Osteoblast (primary cell): ENCODE measurements at regions not wholly inside any gene's neighbourhood (a gene's known extent, or its start where the extent isn't known, plus 50 kb on each side); places are given as distances from the start of the nearest gene placed in this dataset.

Source experiments
- DNase-seq: peaks from one replicate; pipeline ENCODE4 v3.0.0; 2011; ENCODE audit warnings: low spot score, mixed read lengths; ENCODE audit not compliant: insufficient read length; ENCODE audit errors: missing footprints
- H2AFZ ChIP-seq: 2 replicates; pipeline ENCODE4 v1.6.0; 2011; ENCODE audit warnings: mild to moderate bottlenecking, low read length
- H3K27ac ChIP-seq: 2 replicates; pipeline ENCODE4 v1.5.1; 2011; ENCODE audit warnings: mild to moderate bottlenecking, low read depth, low read length, moderate library complexity
- H3K27me3 ChIP-seq: 2 replicates; pipeline ENCODE4 v1.6.0; 2012; ENCODE audit warnings: mild to moderate bottlenecking, control low read depth, inconsistent platforms, low read length, moderate library complexity; ENCODE audit not compliant: insufficient read depth
- H3K36me3 ChIP-seq: 2 replicates; pipeline ENCODE4 v1.5.1; 2011; ENCODE audit warnings: mild to moderate bottlenecking, low read length, control low read depth, moderate library complexity; ENCODE audit not compliant: insufficient read depth
- H3K4me1 ChIP-seq: 2 replicates; pipeline ENCODE4 v1.5.1; 2011; ENCODE audit warnings: mild to moderate bottlenecking, low read length, control low read depth, moderate library complexity; ENCODE audit not compliant: insufficient read depth
- H3K4me2 ChIP-seq: 2 replicates; pipeline ENCODE4 v1.6.0; 2011; ENCODE audit warnings: mild to moderate bottlenecking, low read length; ENCODE audit not compliant: insufficient read depth
- H3K4me3 ChIP-seq: fragments of 200-600 bp; sonication (generic); 3 replicates; pipeline ENCODE4 v1.5.1; 2012; ENCODE audit warnings: mild to moderate bottlenecking, low read length, inconsistent platforms; ENCODE audit not compliant: insufficient read depth
- H3K79me2 ChIP-seq: 2 replicates; pipeline ENCODE4 v1.6.0; 2012; ENCODE audit warnings: mild to moderate bottlenecking, low read length, control low read depth, inconsistent platforms; ENCODE audit not compliant: insufficient read depth
- H3K9me3 ChIP-seq: 2 replicates; pipeline ENCODE4 v1.5.1; 2011; ENCODE audit warnings: low read depth, low read length, control low read depth
- H4K20me1 ChIP-seq: 2 replicates; pipeline ENCODE4 v1.6.0; 2012; ENCODE audit warnings: mild to moderate bottlenecking, low read length, control low read depth; ENCODE audit not compliant: insufficient read depth
- TF ChIP-seq, protein P1 (sequence below): IDR thresholded peaks from 2 replicates; pipeline ENCODE4 v1.5.1; 2011; ENCODE audit warnings: mild to moderate bottlenecking, low read depth, low read length, moderate library complexity; ENCODE audit errors: extremely low read depth

DNA sequence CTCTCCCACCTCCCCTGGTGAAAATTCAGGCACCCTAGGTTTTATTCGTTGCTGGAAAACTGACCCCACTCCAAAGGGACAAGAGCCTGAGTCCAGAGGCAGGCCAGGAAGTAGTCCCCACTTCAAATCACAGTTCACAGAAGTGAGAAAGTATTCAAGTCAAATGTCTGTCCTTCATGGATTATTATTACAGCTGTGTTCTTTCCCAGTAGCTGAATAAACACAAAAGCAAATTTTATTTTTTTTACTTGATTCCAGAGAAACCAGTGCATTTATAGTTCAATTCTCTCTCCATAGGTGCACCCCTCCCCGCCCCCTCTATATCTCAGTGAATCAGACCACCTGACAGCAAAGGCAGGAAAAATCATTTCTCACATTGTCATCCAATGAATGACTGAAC lies 113.8 kb upstream of the COL1A2 start:
- no peak overlapping the region for H2AFZ ChIP-seq

DNA sequence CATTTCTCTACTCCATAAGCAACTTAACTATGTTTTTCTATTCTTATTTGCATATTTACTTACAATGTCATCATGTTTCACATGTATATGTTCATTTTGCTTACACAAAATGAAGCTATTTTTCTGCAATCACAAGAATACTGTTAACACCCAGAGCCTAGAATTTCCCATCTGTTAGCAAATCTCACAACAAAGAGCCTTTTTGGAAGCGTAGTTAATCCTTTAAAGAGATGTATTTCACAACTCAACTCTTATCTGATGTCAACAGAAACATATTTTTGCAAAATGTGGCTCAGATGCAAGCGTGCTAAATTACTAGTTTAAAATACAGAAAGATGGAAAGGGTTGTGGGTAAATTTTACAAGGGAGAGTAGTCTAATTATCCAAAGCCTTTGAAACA lies 110.6 kb upstream of the COL1A2 start:
- no peak overlapping the region for H3K4me2 ChIP-seq
- H3K79me2 ChIP-seq: no peaks in the 10 kb centered on the region
- no peak for DNase-seq
- TF ChIP-seq, protein P1, sequence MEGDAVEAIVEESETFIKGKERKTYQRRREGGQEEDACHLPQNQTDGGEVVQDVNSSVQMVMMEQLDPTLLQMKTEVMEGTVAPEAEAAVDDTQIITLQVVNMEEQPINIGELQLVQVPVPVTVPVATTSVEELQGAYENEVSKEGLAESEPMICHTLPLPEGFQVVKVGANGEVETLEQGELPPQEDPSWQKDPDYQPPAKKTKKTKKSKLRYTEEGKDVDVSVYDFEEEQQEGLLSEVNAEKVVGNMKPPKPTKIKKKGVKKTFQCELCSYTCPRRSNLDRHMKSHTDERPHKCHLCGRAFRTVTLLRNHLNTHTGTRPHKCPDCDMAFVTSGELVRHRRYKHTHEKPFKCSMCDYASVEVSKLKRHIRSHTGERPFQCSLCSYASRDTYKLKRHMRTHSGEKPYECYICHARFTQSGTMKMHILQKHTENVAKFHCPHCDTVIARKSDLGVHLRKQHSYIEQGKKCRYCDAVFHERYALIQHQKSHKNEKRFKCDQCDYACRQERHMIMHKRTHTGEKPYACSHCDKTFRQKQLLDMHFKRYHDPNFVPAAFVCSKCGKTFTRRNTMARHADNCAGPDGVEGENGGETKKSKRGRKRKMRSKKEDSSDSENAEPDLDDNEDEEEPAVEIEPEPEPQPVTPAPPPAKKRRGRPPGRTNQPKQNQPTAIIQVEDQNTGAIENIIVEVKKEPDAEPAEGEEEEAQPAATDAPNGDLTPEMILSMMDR: no peak
- no peak overlapping the region for H3K4me3 ChIP-seq
- H2AFZ ChIP-seq: no peak overlapping the region
- peaks cover 6% of the 10 kb centered on the region for H3K4me1 ChIP-seq
- no peaks in the 10 kb centered on the region for H3K27me3 ChIP-seq
- H3K36me3 ChIP-seq: no peaks in the 10 kb centered on the region
- H3K27ac ChIP-seq: no peak overlapping the region
- H3K9me3 ChIP-seq: no peaks in the 10 kb centered on the region
- H4K20me1 ChIP-seq: no peaks in the 10 kb centered on the region

More for the DNA sequence above, 113.8 kb upstream of the COL1A2 start:
- H3K27ac ChIP-seq: no peak overlapping the region
- no peak for DNase-seq
- no peak overlapping the region for H3K4me2 ChIP-seq
- H3K79me2 ChIP-seq: no peaks in the 10 kb centered on the region
- H3K27me3 ChIP-seq: no peaks in the 10 kb centered on the region
- H3K9me3 ChIP-seq: no peaks in the 10 kb centered on the region
- H3K36me3 ChIP-seq: no peaks in the 10 kb centered on the region
- TF ChIP-seq, protein P1: no peak
- no peaks in the 10 kb centered on the region for H4K20me1 ChIP-seq
- H3K4me1 ChIP-seq: peaks cover 5% of the 10 kb centered on the region
- no peak overlapping the region for H3K4me3 ChIP-seq

DNA sequence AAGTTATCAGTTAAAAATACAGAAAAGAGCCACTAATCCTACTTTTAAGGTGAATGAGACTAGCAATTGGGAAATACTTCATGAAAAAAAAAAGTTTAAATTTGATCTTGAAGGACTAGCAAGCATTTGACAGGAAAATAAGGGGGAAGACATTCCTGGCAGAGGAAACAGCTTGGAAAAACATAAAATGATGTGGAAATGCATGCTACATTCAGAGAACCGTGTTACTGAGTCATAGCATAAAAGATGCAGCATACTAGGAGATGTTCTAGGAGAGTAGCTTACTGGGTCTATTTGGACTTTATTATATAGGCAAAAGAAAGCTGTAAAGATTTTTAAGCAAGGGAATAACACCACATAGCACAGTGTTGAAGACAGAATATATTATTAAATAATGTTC lies 108.6 kb upstream of the COL1A2 start:
- Histone ChIP-seq H3K36me3 (no peaks in the 10 kb centered on the region), H3K27me3 (no peaks in the 10 kb centered on the region), H3K9me3 (no peaks in the 10 kb centered on the region), H2AFZ (no peak overlapping the region), H4K20me1 (no peaks in the 10 kb centered on the region), H3K4me2 (no peak overlapping the region), H3K4me1 (peaks cover 6% of the 10 kb centered on the region), H3K27ac (no peak overlapping the region), H3K4me3 (no peak overlapping the region), H3K79me2 (no peaks in the 10 kb centered on the region)
- no peak for DNase-seq
- TF ChIP-seq, protein P1: no peak

DNA sequence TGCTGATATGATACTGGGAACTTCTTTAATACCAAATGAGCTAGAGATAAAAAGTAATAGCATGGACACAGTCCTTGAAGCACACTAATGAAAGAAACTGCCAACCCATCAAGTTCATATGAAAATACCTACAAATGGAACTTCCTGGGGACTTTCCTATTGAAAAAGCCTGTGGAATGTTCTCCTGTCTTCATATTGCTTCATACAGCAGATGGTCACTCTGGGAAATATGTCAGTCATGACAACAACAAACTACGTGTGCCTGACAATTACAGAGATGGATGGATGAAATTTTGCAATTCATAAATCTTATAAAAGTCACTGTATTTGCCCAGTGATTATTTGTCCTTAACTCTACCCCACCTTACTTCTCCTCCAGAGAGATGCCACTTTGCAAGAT lies 106.6 kb upstream of the COL1A2 start:
- no peak for DNase-seq
- TF ChIP-seq, protein P1: no peak
- H3K36me3 ChIP-seq: no peaks in the 10 kb centered on the region

More for the DNA sequence above, 106.6 kb upstream of the COL1A2 start:
- Histone ChIP-seq H3K4me2 (no peak overlapping the region), H3K4me3 (no peak overlapping the region), H3K9me3 (no peaks in the 10 kb centered on the region), H3K79me2 (no peaks in the 10 kb centered on the region), H4K20me1 (no peaks in the 10 kb centered on the region), H3K4me1 (peaks cover 6% of the 10 kb centered on the region), H3K27me3 (no peaks in the 10 kb centered on the region), H3K27ac (no peak overlapping the region), H2AFZ (no peak overlapping the region)
